Hepatocyte (in vitro differentiated cells): ENCODE measurements at regions not wholly inside any gene's neighbourhood (a gene's known extent, or its start where the extent isn't known, plus 50 kb on each side); places are given as distances from the start of the nearest gene placed in this dataset.

Experiments used
- DNase-seq: peaks from one replicate; pipeline ENCODE4 v3.0.0-alpha.2; 2016; ENCODE audit warnings: low spot score
- H2AFZ ChIP-seq: fragments of 200-600 bp; sonication (generic); 2 replicates; pipeline ENCODE4 v1.6.0; 2016; ENCODE audit warnings: antibody characterized with exemption, mild to moderate bottlenecking
- H3K27ac ChIP-seq: fragments of 200-600 bp; sonication (generic); 2 replicates; pipeline ENCODE4 v1.5.1; 2016; ENCODE audit warnings: mild to moderate bottlenecking
- H3K27me3 ChIP-seq: fragments of 200-600 bp; sonication (generic); 2 replicates; pipeline ENCODE4 v1.6.1; 2016
- H3K36me3 ChIP-seq: fragments of 200-600 bp; sonication (generic); replicated peaks from 2 replicates; pipeline ENCODE4 v1.5.1; 2016; ENCODE audit warnings: low read depth; ENCODE audit not compliant: insufficient read depth
- H3K4me1 ChIP-seq: fragments of 200-600 bp; sonication (generic); 2 replicates; pipeline ENCODE4 v1.5.1; 2016; ENCODE audit warnings: mild to moderate bottlenecking, moderate library complexity; ENCODE audit not compliant: insufficient read depth
- H3K4me2 ChIP-seq: fragments of 200-600 bp; sonication (generic); 2 replicates; pipeline ENCODE4 v1.6.0; 2016
- H3K4me3 ChIP-seq: fragments of 200-600 bp; sonication (generic); 2 replicates; pipeline ENCODE4 v1.5.1; 2016; ENCODE audit warnings: mild to moderate bottlenecking
- H3K79me2 ChIP-seq: fragments of 200-600 bp; sonication (generic); 2 replicates; pipeline ENCODE4 v1.6.0; 2017; ENCODE audit warnings: mild to moderate bottlenecking
- H3K9me2 ChIP-seq: fragments of 200-600 bp; sonication (generic); replicated peaks from 2 replicates; pipeline ENCODE4 v1.6.0; 2017; ENCODE audit warnings: mild to moderate bottlenecking; ENCODE audit not compliant: insufficient read depth
- H3K9me3 ChIP-seq: fragments of 200-600 bp; sonication (generic); 2 replicates; pipeline ENCODE4 v1.5.1; 2016; ENCODE audit warnings: low read depth, mild to moderate bottlenecking
- H4K20me1 ChIP-seq: fragments of 200-600 bp; sonication (generic); 2 replicates; pipeline ENCODE4 v1.6.0; 2016; ENCODE audit warnings: mild to moderate bottlenecking; ENCODE audit not compliant: insufficient read depth, poor library complexity, severe bottlenecking
- CTCF ChIP-seq: fragments of 200-600 bp; sonication (generic); IDR thresholded peaks from 2 replicates; pipeline ENCODE4 v1.5.1; 2016; ENCODE audit warnings: antibody characterized with exemption, mild to moderate bottlenecking; ENCODE audit not compliant: poor library complexity
- EZH2 ChIP-seq: fragments of 200-600 bp; sonication (generic); IDR thresholded peaks from 2 replicates; pipeline ENCODE4 v1.6.1; 2016; ENCODE audit warnings: antibody characterized with exemption, mild to moderate bottlenecking, borderline replicate concordance
- EZH2phosphoT487 ChIP-seq: fragments of 200-600 bp; sonication (generic); IDR thresholded peaks from one replicate; pipeline ENCODE4 v1.6.1; 2018; ENCODE audit warnings: antibody characterized with exemption, mild to moderate bottlenecking, low read depth, moderate library complexity; ENCODE audit not compliant: unreplicated experiment, severe bottlenecking
- WGBS: methylation state at CpG from one replicate; pipeline ENCODE4 v1.1.6; 2016; ENCODE audit warnings: low lambda C conversion rate; ENCODE audit errors: missing lambda C conversion rate; 5-methylcytosine and 5-hydroxymethylcytosine counted together

GRCh38 chr18:51778115-51778514 lies 561.9 kb upstream of the DCC start:
- no peak for DNase-seq
- H3K9me2 ChIP-seq, result no peaks in the 10 kb centered on the region
- WGBS, result 81% methylated on average over 4 of the region's 4 CpGs
- H2AFZ ChIP-seq, result no peak overlapping the region
- H3K4me1 ChIP-seq, result no peaks in the 10 kb centered on the region
- no peak overlapping the region for H3K27ac ChIP-seq
- H3K79me2 ChIP-seq, result no peaks in the 10 kb centered on the region
- no peaks in the 10 kb centered on the region for H3K27me3 ChIP-seq
- H3K4me3 ChIP-seq, result no peak overlapping the region
- TF ChIP-seq EZH2phosphoT487 (no peak), EZH2 (no peak), CTCF (no peak)
- H4K20me1 ChIP-seq, result no peaks in the 10 kb centered on the region
- no peaks in the 10 kb centered on the region for H3K36me3 ChIP-seq
- H3K4me2 ChIP-seq, result no peak overlapping the region
- no peaks in the 10 kb centered on the region for H3K9me3 ChIP-seq

GRCh38 chr18:51789871-51790270 lies 550.1 kb upstream of the DCC start:
- DNase-seq, result no peak
- H4K20me1 ChIP-seq, result no peaks in the 10 kb centered on the region
- H3K79me2 ChIP-seq, result no peaks in the 10 kb centered on the region
- no peak overlapping the region for H3K4me3 ChIP-seq
- 71% methylated on average over 1 of the region's 1 CpG for WGBS
- TF ChIP-seq EZH2phosphoT487, result no peak
- no peak for TF ChIP-seq EZH2
- TF ChIP-seq CTCF, result no peak
- H3K9me3 ChIP-seq, result no peaks in the 10 kb centered on the region
- no peak overlapping the region for H3K27ac ChIP-seq
- no peak overlapping the region for H3K4me2 ChIP-seq
- H3K36me3 ChIP-seq, result no peaks in the 10 kb centered on the region
- no peaks in the 10 kb centered on the region for H3K4me1 ChIP-seq
- no peaks in the 10 kb centered on the region for H3K27me3 ChIP-seq
- no peaks in the 10 kb centered on the region for H3K9me2 ChIP-seq
- H2AFZ ChIP-seq, result no peak overlapping the region

GRCh38 chr18:51801514-51801913 lies 538.5 kb upstream of the DCC start:
- Histone ChIP-seq H3K36me3 (no peaks in the 10 kb centered on the region), H4K20me1 (no peaks in the 10 kb centered on the region), H3K9me3 (no peaks in the 10 kb centered on the region), H3K9me2 (no peaks in the 10 kb centered on the region), H3K79me2 (no peaks in the 10 kb centered on the region), H3K4me2 (no peak overlapping the region), H3K27me3 (no peaks in the 10 kb centered on the region), H2AFZ (no peak overlapping the region), H3K4me3 (no peak overlapping the region), H3K4me1 (no peaks in the 10 kb centered on the region), H3K27ac (no peak overlapping the region)
- TF ChIP-seq CTCF, result no peak
- no peak for TF ChIP-seq EZH2
- TF ChIP-seq EZH2phosphoT487, result no peak
- WGBS, result 97% methylated on average over 1 of the region's 1 CpG
- no peak for DNase-seq
